GM10266 (cell line): ENCODE measurements at regions not wholly inside any gene's neighbourhood (a gene's known extent, or its start where the extent isn't known, plus 50 kb on each side); places are given as distances from the start of the nearest gene placed in this dataset.

Experiments used
- DNase-seq: peaks from one replicate; pipeline ENCODE4 v3.0.0; 2012; ENCODE audit errors: extremely low spot score
- CTCF ChIP-seq: IDR thresholded peaks from 2 replicates; pipeline ENCODE4 v1.5.1; 2012; ENCODE audit warnings: mild to moderate bottlenecking, low read depth; ENCODE audit not compliant: control insufficient read depth, insufficient read depth; ENCODE audit errors: missing control alignments

DNA sequence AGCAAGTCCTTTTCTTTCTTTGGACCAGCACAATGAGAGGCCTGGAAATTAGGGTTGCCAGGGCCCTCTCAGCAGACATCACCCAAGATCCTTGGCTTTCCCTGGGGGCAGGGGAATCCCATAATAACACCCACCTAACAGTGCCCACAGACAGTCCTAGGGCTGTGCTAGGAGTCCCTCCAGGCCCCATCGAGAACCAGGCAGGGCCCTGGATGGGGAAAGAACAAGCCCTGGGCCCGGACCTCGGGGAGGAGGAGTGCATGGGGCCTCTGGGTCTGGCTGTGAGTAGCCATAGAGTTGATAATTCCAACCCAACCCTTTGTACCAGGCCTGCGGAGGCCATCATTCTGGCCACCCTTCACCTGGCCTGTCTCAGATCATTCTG is 201.2 kb upstream of the ZMIZ1 start:
- TF ChIP-seq CTCF: no peak
- no peak for DNase-seq

GRCh38 chr10:78868048-78868447 is 200.7 kb upstream of the ZMIZ1 start:
- no peak for DNase-seq
- no peak for TF ChIP-seq CTCF

DNA sequence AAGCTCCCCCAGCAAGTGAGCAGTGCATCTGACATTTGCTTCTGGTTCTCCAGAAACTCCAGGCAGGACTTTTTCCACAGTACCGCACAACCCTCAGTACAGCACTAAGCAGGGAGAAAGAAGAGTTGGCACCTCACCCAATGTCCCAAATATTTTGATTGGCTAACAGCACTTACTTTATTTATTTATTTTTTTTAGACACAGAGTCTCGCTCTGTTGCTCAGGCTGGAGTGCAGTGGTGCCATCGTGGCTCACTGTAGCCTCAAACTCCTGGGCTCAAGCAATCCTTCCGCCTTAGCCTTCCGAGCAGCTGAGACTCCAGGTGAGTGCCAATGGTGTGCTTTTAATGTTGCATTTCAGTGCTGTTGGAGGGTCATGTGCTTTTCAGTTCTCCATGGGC is 200.3 kb upstream of the ZMIZ1 start:
- no peak for TF ChIP-seq CTCF

DNA sequence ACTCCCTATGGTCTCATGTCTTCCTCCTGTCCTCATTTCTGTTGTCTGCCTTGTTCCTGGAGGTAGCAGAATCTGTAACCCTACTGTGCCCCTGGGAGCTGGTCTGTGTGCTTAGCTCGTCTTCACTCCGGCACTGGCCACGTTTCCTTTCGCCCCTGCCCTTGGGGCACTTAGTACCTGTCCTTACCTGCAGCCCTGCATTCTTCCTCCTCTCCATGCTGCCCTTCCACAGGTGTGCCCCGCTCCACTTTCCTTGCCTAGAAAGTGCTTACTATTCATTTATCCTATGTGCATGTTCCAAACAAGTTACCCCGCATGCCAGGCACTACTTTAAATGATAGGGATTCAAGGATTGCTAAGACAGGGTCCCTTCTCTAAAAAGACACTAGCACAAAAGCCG is 199.9 kb upstream of the ZMIZ1 start:
- no peak for TF ChIP-seq CTCF
- no peak for DNase-seq

More for the DNA sequence above, 200.3 kb upstream of the ZMIZ1 start:
- no peak for DNase-seq

DNA sequence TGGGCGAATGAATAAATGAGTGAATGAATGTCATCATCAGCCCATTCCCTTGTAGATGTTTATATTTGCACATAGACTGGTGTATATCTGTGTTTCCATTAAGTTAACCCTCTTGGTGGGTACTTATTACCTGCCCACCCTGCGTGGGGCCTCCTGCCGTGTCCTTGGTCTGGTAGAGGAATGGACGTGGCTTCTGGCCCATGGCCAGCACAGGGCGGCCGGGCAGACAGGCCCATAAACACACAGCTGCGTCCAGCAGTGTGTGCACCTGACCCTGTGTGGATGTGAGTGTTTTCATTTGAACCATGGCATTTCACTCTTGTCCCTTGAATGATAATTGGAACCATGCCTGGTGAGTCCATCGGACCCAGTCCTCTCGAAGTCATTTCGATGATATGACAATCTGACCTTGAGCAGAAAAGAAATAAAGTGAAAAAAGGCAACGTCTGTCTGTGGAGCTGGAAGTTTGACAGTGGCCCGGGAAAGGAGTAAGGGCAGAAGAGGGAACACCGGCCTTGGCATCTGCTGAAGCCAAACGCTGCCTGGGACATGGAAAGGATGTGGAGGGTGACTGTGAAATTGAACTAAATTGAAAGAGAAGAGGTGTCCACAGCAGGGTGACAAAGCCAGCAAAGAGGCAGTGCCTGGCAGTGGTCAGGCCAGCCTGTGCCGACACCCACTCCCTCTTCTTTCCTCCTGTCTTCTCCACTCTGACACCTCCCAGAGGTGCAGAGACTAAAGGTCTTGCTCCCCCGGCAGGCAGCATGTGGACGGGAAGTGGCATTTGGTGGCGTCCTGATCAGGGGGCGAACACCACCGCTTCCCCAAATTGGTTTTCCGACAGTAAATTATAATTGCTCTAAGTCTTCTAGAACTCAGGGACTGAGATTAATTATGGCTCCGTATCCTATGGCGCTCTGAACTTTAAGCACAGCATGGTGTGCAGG is 199.0 kb upstream of the ZMIZ1 start:
- DNase-seq: no peak
- no peak for TF ChIP-seq CTCF

DNA sequence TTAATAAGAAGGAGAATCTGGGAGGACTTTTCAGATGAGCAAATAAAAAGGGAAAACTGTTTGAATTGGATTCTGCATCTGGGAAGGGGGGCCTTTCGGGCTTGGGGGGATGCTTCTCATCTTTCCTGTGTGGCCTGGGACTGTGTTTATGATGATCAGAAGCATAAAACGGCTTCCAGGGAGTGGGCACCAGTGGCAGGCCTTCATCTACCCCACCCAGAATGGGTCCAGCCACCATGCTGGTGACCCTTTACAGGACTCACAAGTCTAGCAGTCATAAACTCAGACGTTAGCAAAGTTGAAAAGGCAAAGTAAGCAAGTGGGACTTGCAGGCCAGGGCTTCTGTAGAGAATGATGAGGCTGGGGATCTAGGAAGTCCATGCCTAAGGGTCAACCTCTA is 198.3 kb upstream of the ZMIZ1 start:
- TF ChIP-seq CTCF: no peak
- no peak for DNase-seq

DNA sequence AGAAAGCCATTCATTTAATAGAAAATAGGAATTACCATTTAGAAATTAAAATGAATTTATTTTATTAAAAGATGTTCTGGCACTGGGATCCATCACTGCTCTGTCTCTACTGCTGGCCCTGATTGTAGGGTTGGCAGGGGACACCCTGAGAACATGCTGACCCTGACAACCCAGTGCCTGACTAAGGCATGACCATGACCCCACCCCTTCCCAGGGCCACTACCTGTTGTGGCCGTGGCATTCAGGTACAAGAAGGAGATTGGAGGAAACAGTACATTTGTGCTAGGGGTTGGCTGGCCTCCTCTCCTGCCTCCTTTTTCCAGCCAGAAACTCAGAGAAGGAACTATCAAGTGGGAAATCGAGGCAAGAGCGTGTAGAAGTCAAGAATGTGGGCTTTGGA is 197.0 kb upstream of the ZMIZ1 start:
- TF ChIP-seq CTCF: no peak

More for the DNA sequence above, 197.0 kb upstream of the ZMIZ1 start:
- no peak for DNase-seq
